GM21526 (cell line): ENCODE measurements at regions not wholly inside any gene's neighbourhood (a gene's known extent, or its start where the extent isn't known, plus 50 kb on each side); places are given as distances from the start of the nearest gene placed in this dataset.

Experiments
- ATAC-seq: cut with Tn5 transposase; IDR thresholded peaks from one replicate; pipeline ENCODE4 v1.9.1; 2021; ENCODE audit warnings: moderate library complexity; ENCODE audit not compliant: unreplicated experiment, low FRiP score

GRCh38 chr13:50428183-50428877 is 413.1 kb downstream of the KCNRG start:
- ATAC-seq = no peak

- no peak for ATAC-seq
These were observed 408.5 kb downstream of the DLEU7 start for GRCh38 chr13:50435011-50435410.

- ATAC-seq = no peak
These were observed 406.2 kb downstream of the DLEU7 start for GRCh38 chr13:50437252-50437651.

GRCh38 chr13:50438351-50438750 is 405.1 kb downstream of the DLEU7 start:
- ATAC-seq = no peak

GRCh38 chr13:50441130-50441529 is 402.4 kb downstream of the DLEU7 start:
- ATAC-seq = no peak

GRCh38 chr13:50444726-50445125 is 398.8 kb downstream of the DLEU7 start:
- ATAC-seq = no peak

GRCh38 chr13:50446611-50447010 is 396.9 kb downstream of the DLEU7 start:
- no peak for ATAC-seq

- no peak for ATAC-seq
These were observed 394.9 kb downstream of the DLEU7 start for GRCh38 chr13:50448535-50448998.

GRCh38 chr13:50449465-50449864 is 394.0 kb downstream of the DLEU7 start:
- ATAC-seq = no peak

- no peak for ATAC-seq
These were observed 393.2 kb downstream of the DLEU7 start for GRCh38 chr13:50450279-50450678.

GRCh38 chr13:50451609-50452008 is 391.9 kb downstream of the DLEU7 start:
- ATAC-seq = no peak

GRCh38 chr13:50452028-50452427 is 391.5 kb downstream of the DLEU7 start:
- ATAC-seq = no peak

- no peak for ATAC-seq
These were observed 390.7 kb downstream of the DLEU7 start for GRCh38 chr13:50452756-50453155.

GRCh38 chr13:50453188-50453587 is 390.3 kb downstream of the DLEU7 start:
- ATAC-seq = no peak

GRCh38 chr13:50456111-50456510 is 387.4 kb downstream of the DLEU7 start:
- ATAC-seq = no peak

GRCh38 chr13:50457415-50458393 is 385.8 kb downstream of the DLEU7 start:
- no peak for ATAC-seq

- ATAC-seq = no peak
These were observed 384.4 kb downstream of the DLEU7 start for GRCh38 chr13:50459046-50459445.

GRCh38 chr13:50459658-50460057 is 383.8 kb downstream of the DLEU7 start:
- ATAC-seq = no peak

- ATAC-seq = no peak
These were observed 383.1 kb downstream of the DLEU7 start for GRCh38 chr13:50460358-50460757.

- ATAC-seq = no peak
These were observed 382.3 kb downstream of the DLEU7 start for GRCh38 chr13:50461189-50461588.

GRCh38 chr13:50463719-50464118 is 379.8 kb downstream of the DLEU7 start:
- ATAC-seq = no peak
